HG02852 (cell line): ENCODE measurements at regions not wholly inside any gene's neighbourhood (a gene's known extent, or its start where the extent isn't known, plus 50 kb on each side); places are given as distances from the start of the nearest gene placed in this dataset.
"Not testable (repeated sequence)": the region's sequence is repeated elsewhere in the genome, so short reads cannot be mapped to it uniquely, and the experiment has no call there.

Experiments
- ATAC-seq: cut with Tn5 transposase; IDR thresholded peaks from one replicate; pipeline ENCODE4 v1.9.1; 2021; ENCODE audit warnings: mild to moderate bottlenecking, moderate library complexity; ENCODE audit not compliant: unreplicated experiment

- no peak for ATAC-seq
These were observed 254.9 kb upstream of the PCDH20 start for GRCh38 chr13:61670384-61671161.

- no peak for ATAC-seq
These were observed 249.4 kb upstream of the PCDH20 start for GRCh38 chr13:61664801-61665705.

- ATAC-seq: no peak
These were observed 238.8 kb upstream of the PCDH20 start for GRCh38 chr13:61654481-61654880.

GRCh38 chr13:61648547-61648946 is 232.9 kb upstream of the PCDH20 start:
- no peak for ATAC-seq

GRCh38 chr13:61612192-61612591 is 196.5 kb upstream of the PCDH20 start:
- no peak for ATAC-seq

GRCh38 chr13:61608138-61608537 is 192.5 kb upstream of the PCDH20 start:
- ATAC-seq: no peak

GRCh38 chr13:61600360-61601033 is 184.8 kb upstream of the PCDH20 start:
- no peak for ATAC-seq

GRCh38 chr13:61592489-61592888 is 176.8 kb upstream of the PCDH20 start:
- ATAC-seq: no peak

- no peak for ATAC-seq
These were observed 160.3 kb upstream of the PCDH20 start for GRCh38 chr13:61575973-61576372.

GRCh38 chr13:61563645-61564044 is 148.0 kb upstream of the PCDH20 start:
- no peak for ATAC-seq

GRCh38 chr13:61546911-61547310 is 131.3 kb upstream of the PCDH20 start:
- no peak for ATAC-seq

- ATAC-seq: no peak
These were observed 130.8 kb upstream of the PCDH20 start for GRCh38 chr13:61546413-61546812.

- no peak for ATAC-seq
These were observed 120.8 kb upstream of the PCDH20 start for GRCh38 chr13:61536433-61536832.

GRCh38 chr13:61531383-61532065 is 115.9 kb upstream of the PCDH20 start:
- ATAC-seq: no peak

GRCh38 chr13:61519214-61519613 is 103.6 kb upstream of the PCDH20 start:
- not testable (repeated sequence) for ATAC-seq

- no peak for ATAC-seq
These were observed 93.3 kb upstream of the PCDH20 start for GRCh38 chr13:61508936-61509335.

- no peak for ATAC-seq
These were observed 84.5 kb upstream of the PCDH20 start for GRCh38 chr13:61500176-61500575.

GRCh38 chr13:61495648-61496047 is 80.0 kb upstream of the PCDH20 start:
- ATAC-seq: no peak

- ATAC-seq: not testable (repeated sequence)
These were observed 77.9 kb upstream of the PCDH20 start for GRCh38 chr13:61493556-61493955.

- ATAC-seq: no peak
These were observed 70.8 kb upstream of the PCDH20 start for GRCh38 chr13:61486496-61486895.
